ENCODE measurements at regions not wholly inside any gene's neighbourhood (a gene's known extent, or its start where the extent isn't known, plus 50 kb on each side); places are given as distances from the start of the nearest gene placed in this dataset.

DNA sequence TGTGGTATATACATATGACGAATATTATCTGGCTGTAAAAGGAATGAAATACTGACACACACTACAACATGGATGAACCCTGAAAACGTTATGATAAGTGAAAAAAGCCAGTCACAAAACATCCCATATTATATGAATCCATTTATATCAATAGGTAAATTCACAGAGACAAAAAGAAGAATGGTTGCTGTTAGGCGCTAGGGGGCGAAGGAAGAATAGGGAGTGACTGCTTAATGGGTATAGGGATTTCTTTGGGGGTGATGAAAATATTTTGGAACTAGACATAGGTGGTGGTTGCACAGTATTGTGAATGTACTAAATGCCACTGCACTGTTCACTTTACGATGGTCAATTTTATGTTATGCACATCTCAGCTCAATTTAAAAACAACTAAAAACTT, 96.4 kb upstream of the EGFL6 start:
- H3K4me1 ChIP-seq = no peaks in the 10 kb centered on the region
- no peaks in the 10 kb centered on the region for H3K27me3 ChIP-seq
- no peaks in the 10 kb centered on the region for H3K9me3 ChIP-seq
- TF ChIP-seq, protein P1, sequence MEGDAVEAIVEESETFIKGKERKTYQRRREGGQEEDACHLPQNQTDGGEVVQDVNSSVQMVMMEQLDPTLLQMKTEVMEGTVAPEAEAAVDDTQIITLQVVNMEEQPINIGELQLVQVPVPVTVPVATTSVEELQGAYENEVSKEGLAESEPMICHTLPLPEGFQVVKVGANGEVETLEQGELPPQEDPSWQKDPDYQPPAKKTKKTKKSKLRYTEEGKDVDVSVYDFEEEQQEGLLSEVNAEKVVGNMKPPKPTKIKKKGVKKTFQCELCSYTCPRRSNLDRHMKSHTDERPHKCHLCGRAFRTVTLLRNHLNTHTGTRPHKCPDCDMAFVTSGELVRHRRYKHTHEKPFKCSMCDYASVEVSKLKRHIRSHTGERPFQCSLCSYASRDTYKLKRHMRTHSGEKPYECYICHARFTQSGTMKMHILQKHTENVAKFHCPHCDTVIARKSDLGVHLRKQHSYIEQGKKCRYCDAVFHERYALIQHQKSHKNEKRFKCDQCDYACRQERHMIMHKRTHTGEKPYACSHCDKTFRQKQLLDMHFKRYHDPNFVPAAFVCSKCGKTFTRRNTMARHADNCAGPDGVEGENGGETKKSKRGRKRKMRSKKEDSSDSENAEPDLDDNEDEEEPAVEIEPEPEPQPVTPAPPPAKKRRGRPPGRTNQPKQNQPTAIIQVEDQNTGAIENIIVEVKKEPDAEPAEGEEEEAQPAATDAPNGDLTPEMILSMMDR (IDR thresholded peaks at IDR 0.05) = no peak
- no peak for TF ChIP-seq POLR2A (IDR thresholded peaks at IDR 0.05)
- no peak overlapping the region for H3K4me3 ChIP-seq
- intact Hi-C loops (cut with DNase I; ENCODE audit: low total_unique reads) = no loop called here
- peak overlapping the region; percentile 72 to 73 for H3K27ac ChIP-seq
- H3K36me3 ChIP-seq = no peaks in the 10 kb centered on the region
- no peak for DNase-seq

DNA sequence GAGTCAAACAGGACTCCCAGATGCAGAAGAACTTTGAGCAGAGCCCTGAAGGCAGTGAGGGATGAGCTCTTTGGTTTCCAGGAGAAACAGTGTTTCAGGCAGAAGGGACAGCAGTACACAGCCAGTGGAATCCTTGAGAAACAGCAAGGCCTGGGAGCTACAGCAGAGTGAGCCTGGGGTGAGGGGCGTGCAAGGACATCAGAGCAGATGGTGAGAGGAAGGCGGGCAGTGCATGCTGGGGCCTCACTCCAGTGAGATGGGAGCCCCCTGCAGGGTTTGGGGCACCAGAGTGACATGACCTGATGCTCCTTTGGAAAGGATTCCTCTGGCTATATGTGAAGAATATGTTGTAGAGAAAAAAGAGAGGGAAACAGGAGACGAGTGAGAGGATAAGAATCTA, 98.1 kb upstream of the EGFL6 start:
- DNase-seq = no peak
- Histone ChIP-seq H3K36me3 (no peaks in the 10 kb centered on the region), H3K4me1 (no peaks in the 10 kb centered on the region), H3K27me3 (no peaks in the 10 kb centered on the region), H3K4me3 (no peak overlapping the region), H3K9me3 (no peaks in the 10 kb centered on the region), H3K27ac (no peak overlapping the region)
- TF ChIP-seq, protein P1 (IDR thresholded peaks at IDR 0.05) = no peak
- TF ChIP-seq POLR2A (IDR thresholded peaks at IDR 0.05) = no peak
- intact Hi-C loops (cut with DNase I; ENCODE audit: low total_unique reads) = no loop called here

DNA sequence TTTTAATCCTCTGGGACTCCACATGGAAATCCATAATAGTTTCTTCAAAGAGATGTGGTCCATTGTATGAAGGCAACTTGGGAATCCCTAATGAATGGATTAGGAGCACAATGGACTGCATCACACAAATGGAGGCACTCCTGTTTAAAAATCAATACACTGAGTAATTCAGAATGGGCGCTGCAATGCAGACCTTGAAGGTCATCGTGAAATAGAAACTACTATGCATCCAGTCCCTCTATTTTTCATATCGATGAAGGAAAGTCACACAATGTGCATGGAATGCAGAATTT, 98.8 kb upstream of the EGFL6 start:
- TF ChIP-seq, protein P1 (IDR thresholded peaks at IDR 0.05) = no peak
- no peak for TF ChIP-seq POLR2A (IDR thresholded peaks at IDR 0.05)
- Histone ChIP-seq H3K36me3 (no peaks in the 10 kb centered on the region), H3K4me1 (no peaks in the 10 kb centered on the region), H3K27ac (no peak overlapping the region), H3K27me3 (no peaks in the 10 kb centered on the region), H3K9me3 (no peaks in the 10 kb centered on the region), H3K4me3 (no peak overlapping the region)
- intact Hi-C loops (cut with DNase I; ENCODE audit: low total_unique reads) = no loop called here
- no peak for DNase-seq

DNA sequence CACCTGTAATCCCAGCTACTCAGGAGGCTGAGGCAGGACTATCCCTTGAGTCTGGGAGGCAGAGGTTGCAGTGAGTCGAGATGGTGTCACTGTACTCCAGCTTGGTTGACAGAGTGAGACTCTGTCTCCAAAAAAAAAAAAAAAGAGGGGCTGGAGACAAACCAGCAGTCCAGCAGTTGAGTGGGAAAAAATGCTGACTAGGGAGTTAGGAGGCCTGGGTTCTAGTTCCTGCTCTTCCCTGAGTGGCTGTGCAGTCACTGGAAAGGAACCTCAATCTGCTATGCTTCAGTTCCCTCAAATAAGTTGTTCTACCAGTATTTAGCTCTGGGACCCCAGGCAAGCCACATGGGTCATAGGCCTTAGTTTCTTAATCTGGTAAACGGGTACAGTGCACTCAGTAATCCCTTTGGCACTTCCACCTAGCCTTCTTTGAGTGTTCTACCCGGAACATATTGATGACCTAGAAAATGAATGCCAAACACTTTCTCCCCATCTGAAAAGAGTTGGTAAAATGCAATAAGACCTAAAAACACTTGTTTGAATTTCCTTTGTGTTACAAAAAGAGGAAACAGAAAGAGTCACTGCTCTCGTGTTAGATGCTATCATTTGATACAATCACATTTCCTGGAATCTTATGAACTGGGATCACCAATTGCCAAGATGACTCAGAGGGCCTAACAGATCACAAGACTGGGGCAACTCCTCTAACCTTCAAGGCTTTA, 99.3 kb upstream of the EGFL6 start:
- H3K36me3 ChIP-seq = no peaks in the 10 kb centered on the region
- H3K4me1 ChIP-seq = no peaks in the 10 kb centered on the region
- H3K9me3 ChIP-seq = no peaks in the 10 kb centered on the region
- TF ChIP-seq, protein P1 (IDR thresholded peaks at IDR 0.05) = no peak
- no peak for TF ChIP-seq POLR2A (IDR thresholded peaks at IDR 0.05)
- H3K4me3 ChIP-seq = no peak overlapping the region
- DNase-seq = no peak
- no peak overlapping the region for H3K27ac ChIP-seq
- no peaks in the 10 kb centered on the region for H3K27me3 ChIP-seq
- intact Hi-C loops (cut with DNase I; ENCODE audit: low total_unique reads) = no loop called here

DNA sequence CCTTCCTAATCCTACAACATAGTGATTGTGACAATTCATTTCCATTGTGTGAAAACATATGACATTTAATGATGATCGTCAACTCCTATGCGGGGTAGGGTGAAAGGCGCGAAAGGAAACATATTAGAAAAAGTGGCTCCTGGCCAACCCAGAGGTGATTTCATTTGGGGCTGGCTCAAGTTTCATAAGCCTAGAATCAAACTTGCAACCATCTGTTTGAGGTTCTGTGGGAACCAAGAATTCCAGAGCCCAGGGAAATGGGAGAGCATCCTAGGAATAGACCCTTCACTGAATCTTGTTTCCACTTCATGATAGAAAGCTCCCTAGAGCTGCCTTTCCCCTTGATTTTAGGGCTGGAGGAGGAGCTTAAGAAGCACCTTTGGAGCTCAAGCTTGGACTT, 101.3 kb upstream of the EGFL6 start:
- Histone ChIP-seq H3K27ac (peak overlapping the region in 1 of 2 donors; percentile 75), H3K27me3 (no peaks in the 10 kb centered on the region), H3K36me3 (no peaks in the 10 kb centered on the region), H3K4me1 (no peaks in the 10 kb centered on the region), H3K4me3 (no peak overlapping the region), H3K9me3 (no peaks in the 10 kb centered on the region)
- intact Hi-C loops (cut with DNase I; ENCODE audit: low total_unique reads) = no loop called here
- no peak for DNase-seq
- TF ChIP-seq POLR2A (IDR thresholded peaks at IDR 0.05) = no peak
- TF ChIP-seq, protein P1 (IDR thresholded peaks at IDR 0.05) = no peak

Measured in uterus (tissue), 3 donors.